Ishikawa (cell line): ENCODE measurements at regions not wholly inside any gene's neighbourhood (a gene's known extent, or its start where the extent isn't known, plus 50 kb on each side); places are given as distances from the start of the nearest gene placed in this dataset.

ENCODE experiments used
- CEBPB ChIP-seq: IDR thresholded peaks from 2 replicates; pipeline ENCODE4 v1.6.1; 2012
- CREB1 ChIP-seq: IDR thresholded peaks from 2 replicates; pipeline ENCODE4 v1.6.1; 2012; ENCODE audit warnings: low read depth
- EGR1 ChIP-seq: IDR thresholded peaks from 2 replicates; pipeline ENCODE4 v1.6.1; 2012
- EP300 ChIP-seq: IDR thresholded peaks from 2 replicates; pipeline ENCODE4 v1.6.1; 2012; ENCODE audit warnings: borderline replicate concordance
- FOXM1 ChIP-seq: IDR thresholded peaks from 2 replicates; pipeline ENCODE4 v1.6.1; 2012; ENCODE audit warnings: low read depth, borderline replicate concordance
- MAX ChIP-seq: IDR thresholded peaks from 2 replicates; pipeline ENCODE4 v1.6.1; 2012
- NFIC ChIP-seq: IDR thresholded peaks from 2 replicates; pipeline ENCODE4 v1.6.1; 2012
- RAD21 ChIP-seq: IDR thresholded peaks from 2 replicates; pipeline ENCODE4 v1.6.1; 2012; ENCODE audit warnings: low read depth
- REST ChIP-seq: IDR thresholded peaks from 2 replicates; pipeline ENCODE4 v1.6.1; 2012; ENCODE audit warnings: low read depth, mild to moderate bottlenecking
- TAF1 ChIP-seq: IDR thresholded peaks from 2 replicates; pipeline ENCODE4 v1.6.1; 2012; ENCODE audit warnings: low read depth, mild to moderate bottlenecking
- TCF12 ChIP-seq: IDR thresholded peaks from 2 replicates; pipeline ENCODE4 v1.6.1; 2012; ENCODE audit warnings: low read depth
- TEAD4 ChIP-seq: IDR thresholded peaks from 2 replicates; pipeline ENCODE4 v1.6.1; 2012
- YY1 ChIP-seq: IDR thresholded peaks from 2 replicates; pipeline ENCODE4 v1.6.1; 2012; ENCODE audit warnings: low read depth
- ZBTB7A ChIP-seq: IDR thresholded peaks from 2 replicates; pipeline ENCODE4 v1.6.1; 2012; ENCODE audit warnings: low read depth
- TF ChIP-seq, protein P1 (sequence below): IDR thresholded peaks from 2 replicates; pipeline ENCODE4 v1.6.1; 2012

GRCh38 chr6:134474955-134475354 lies 157.0 kb upstream of the SGK1 start:
- TF ChIP-seq NFIC (no peak), CREB1 (no peak), FOXM1 (no peak), YY1 (no peak), EGR1 (no peak), ZBTB7A (no peak)

GRCh38 chr6:134472661-134473060 lies 154.7 kb upstream of the SGK1 start:
- TF ChIP-seq TCF12 (no peak), ZBTB7A (no peak), TAF1 (no peak), RAD21 (no peak), FOXM1 (no peak), CEBPB (no peak), TEAD4 (no peak)
- TF ChIP-seq, protein P1, sequence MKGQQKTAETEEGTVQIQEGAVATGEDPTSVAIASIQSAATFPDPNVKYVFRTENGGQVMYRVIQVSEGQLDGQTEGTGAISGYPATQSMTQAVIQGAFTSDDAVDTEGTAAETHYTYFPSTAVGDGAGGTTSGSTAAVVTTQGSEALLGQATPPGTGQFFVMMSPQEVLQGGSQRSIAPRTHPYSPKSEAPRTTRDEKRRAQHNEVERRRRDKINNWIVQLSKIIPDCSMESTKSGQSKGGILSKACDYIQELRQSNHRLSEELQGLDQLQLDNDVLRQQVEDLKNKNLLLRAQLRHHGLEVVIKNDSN = no peak

DNA sequence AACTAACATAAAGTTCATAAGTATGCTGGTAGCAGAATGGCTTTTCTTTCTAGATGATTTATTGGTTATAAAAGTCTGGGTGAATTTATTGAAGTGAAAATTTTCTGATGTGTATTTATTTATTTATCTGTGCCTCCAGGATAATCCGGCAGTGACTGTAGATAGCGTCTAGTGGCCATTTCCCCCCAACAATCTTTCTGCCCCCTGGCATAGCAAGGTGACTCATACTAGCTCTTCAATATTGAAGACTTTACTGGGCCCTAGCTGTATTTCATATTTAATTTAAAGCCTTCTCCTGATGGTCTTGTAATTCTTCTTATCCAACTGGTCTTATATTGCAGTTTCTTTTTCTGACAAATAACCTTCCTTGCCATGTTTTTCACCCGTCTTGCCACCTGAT lies 154.1 kb upstream of the SGK1 start:
- TF ChIP-seq TAF1 = no peak
- TF ChIP-seq RAD21 = no peak
- TF ChIP-seq CEBPB = no peak
- no peak for TF ChIP-seq YY1
- TF ChIP-seq TCF12 = no peak
- no peak for TF ChIP-seq REST
- TF ChIP-seq, protein P1 = no peak
- no peak for TF ChIP-seq FOXM1
- no peak for TF ChIP-seq TEAD4
- TF ChIP-seq EGR1 = no peak
- TF ChIP-seq EP300 = no peak
- TF ChIP-seq ZBTB7A = no peak
- no peak for TF ChIP-seq CREB1
- TF ChIP-seq MAX = no peak
- no peak for TF ChIP-seq NFIC

DNA sequence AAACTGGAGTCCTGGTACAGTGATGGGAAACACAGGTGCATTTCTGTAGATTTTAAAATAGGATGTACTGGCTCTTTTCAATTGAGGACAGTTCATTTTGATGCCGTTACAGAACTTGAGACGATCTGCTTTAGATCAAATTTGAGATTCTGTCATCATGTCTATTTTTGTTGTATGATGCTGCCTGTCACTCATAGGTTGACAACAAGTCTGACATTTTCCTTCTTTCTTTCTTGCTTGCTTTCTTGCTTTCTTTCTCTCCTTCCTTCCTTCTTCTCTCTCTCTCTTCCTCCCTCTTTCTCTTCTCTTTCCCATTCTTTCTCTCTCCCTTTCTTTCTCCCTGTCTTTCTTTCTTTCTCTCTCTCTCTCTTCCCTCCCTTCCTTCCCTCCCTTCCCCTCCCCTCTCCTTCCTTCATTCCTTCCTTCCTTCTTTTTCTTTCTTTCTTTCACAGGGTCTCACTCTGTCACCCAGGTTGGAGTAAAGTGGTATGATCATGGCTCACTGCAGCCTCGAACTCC lies 152.6 kb upstream of the SGK1 start:
- no peak for TF ChIP-seq REST
- no peak for TF ChIP-seq EGR1
- TF ChIP-seq, protein P1 = no peak
- TF ChIP-seq RAD21 = no peak
- TF ChIP-seq EP300 = no peak
- no peak for TF ChIP-seq YY1
- no peak for TF ChIP-seq FOXM1
- TF ChIP-seq CREB1 = no peak
- no peak for TF ChIP-seq TEAD4
- TF ChIP-seq TAF1 = no peak
- no peak for TF ChIP-seq ZBTB7A
- TF ChIP-seq TCF12 = no peak
- TF ChIP-seq NFIC = no peak
- TF ChIP-seq MAX = no peak
- TF ChIP-seq CEBPB = no peak

- TF ChIP-seq, protein P1 = no peak
- no peak for TF ChIP-seq MAX
- TF ChIP-seq CEBPB = no peak
- no peak for TF ChIP-seq REST
- no peak for TF ChIP-seq RAD21
- TF ChIP-seq YY1 = no peak
- TF ChIP-seq ZBTB7A = no peak
- no peak for TF ChIP-seq TEAD4
- TF ChIP-seq FOXM1 = no peak
- no peak for TF ChIP-seq NFIC
- TF ChIP-seq EP300 = no peak
- no peak for TF ChIP-seq CREB1
- no peak for TF ChIP-seq TCF12
- TF ChIP-seq TAF1 = no peak
- no peak for TF ChIP-seq EGR1
Measured at GRCh38 chr6:134469702-134470456, 152.0 kb upstream of the SGK1 start.
